ENCODE measurements at regions not wholly inside any gene's neighbourhood (a gene's known extent, or its start where the extent isn't known, plus 50 kb on each side); places are given as distances from the start of the nearest gene placed in this dataset.

- TF ChIP-seq ARHGAP35 (IDR thresholded peaks at IDR 0.05; ENCODE audit: partially characterized antibody), result no peak
Measured at GRCh38 chr5:85670417-85670816, 947.3 kb upstream of the COX7C start (continued).

- Histone ChIP-seq H3K9me3 (replicated peaks; ENCODE audit: control insufficient read depth, insufficient read depth, low read depth, low read length) (no peaks in the 10 kb centered on the region; the same call in 1 of the 2 replicates), H3K9me1 (ENCODE audit: control insufficient read depth, insufficient read depth, low read length) (no peaks in the 10 kb centered on the region), H2AFZ (ENCODE audit: low read depth, low read length) (no peak overlapping the region), H3K27me3 (ENCODE audit: control insufficient read depth in 2 of 2, insufficient read depth in 2 of 2, low read length in 2 of 2) (no peaks in the 10 kb centered on the region), H3K79me2 (ENCODE audit: control insufficient read depth, insufficient read depth, low read length) (no peaks in the 10 kb centered on the region), H4K20me1 (replicated peaks; ENCODE audit: control insufficient read depth, insufficient read depth, low read length) (no peaks in the 10 kb centered on the region), H3K4me2 (ENCODE audit: insufficient read depth, low read length) (no peak overlapping the region), H3K36me3 (ENCODE audit: control insufficient read depth, insufficient read depth, low read length) (no peaks in the 10 kb centered on the region; the same call in 2 of the 3 replicates), H3K4me1 (replicated peaks in 1 of 2; ENCODE audit: control insufficient read depth in 2 of 2, insufficient read depth in 2 of 2, low read length in 2 of 2) (no peaks in the 10 kb centered on the region), H3K9ac (ENCODE audit: insufficient read depth in 1 of 2, low read depth in 2 of 2, low read length in 2 of 2) (no peak overlapping the region), H3K27ac (ENCODE audit: extremely low read depth, low read depth, low read length) (no peak overlapping the region), H3K4me3 (no peak overlapping the region)
- no peak for DNase-seq (ENCODE audit: extremely low read depth in 1 of 4, low spot score in 3 of 4)
- ChIA-PET CTCF (ENCODE audit: low intra/inter-chr PET ratio) (no interaction called here), POLR2A (no interaction called here)
- in situ Hi-C loops (cut with MboI) (no loop called here), intact Hi-C loops (cut with micrococcal nuclease) (no loop called here)
- BruUV-seq (replicated peaks), result no TSS peak
- no peak for ATAC-seq
- 54% methylated on average over 3 of the region's 3 CpGs for WGBS (ENCODE audit: insufficient coverage, low coverage, missing lambda C conversion rate)
- FAIRE-seq, result no peak
- TF ChIP-seq FOXP4 (CRISPR knock-in tag; IDR thresholded peaks at IDR 0.05; ENCODE audit: borderline replicate concordance) (no peak), HBP1 (CRISPR knock-in tag; IDR thresholded peaks at IDR 0.05) (no peak), CEBPZ (IDR thresholded peaks at IDR 0.05; ENCODE audit: borderline replicate concordance, low read depth, low read length) (no peak), RREB1 (CRISPR knock-in tag; IDR thresholded peaks at IDR 0.05) (no peak), NFIC (IDR thresholded peaks at IDR 0.05) (no peak), CBFA2T3 (IDR thresholded peaks at IDR 0.05) (no peak)
Measured at GRCh38 chr5:85671223-85671970, 946.3 kb upstream of the COX7C start.
